ENCODE measurements at regions not wholly inside any gene's neighbourhood (a gene's known extent, or its start where the extent isn't known, plus 50 kb on each side); places are given as distances from the start of the nearest gene placed in this dataset.

DNA sequence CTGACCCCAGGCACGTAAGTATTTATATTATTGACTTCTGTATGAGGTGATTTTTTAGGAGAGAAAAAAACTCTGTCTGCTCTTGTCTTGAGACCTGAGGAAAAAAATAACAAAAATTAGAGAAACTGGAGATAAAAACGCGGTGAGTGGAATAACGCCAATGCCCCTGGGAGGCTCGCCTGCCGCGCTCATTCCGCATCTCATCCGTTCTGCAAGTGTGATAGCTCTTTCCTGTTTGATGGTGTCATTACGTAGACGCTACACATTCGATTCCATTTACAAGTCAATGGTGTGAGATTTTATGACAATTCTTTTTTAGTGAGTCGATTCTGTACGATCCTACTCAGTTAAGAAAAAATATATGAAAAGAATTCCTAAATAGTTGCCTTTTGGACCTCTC, 194.3 kb upstream of the SMIM21 start:
- ATAC-seq = no peak
- H3K27ac Mint-ChIP-seq = no peak overlapping the region
- Histone ChIP-seq H4K20me1 (replicated peaks; ENCODE audit: insufficient read depth) (no peaks in the 10 kb centered on the region), H3K27ac (ENCODE audit: low read depth) (no peak overlapping the region), H3K4me2 (no peak overlapping the region), H3K79me2 (replicated peaks; ENCODE audit: insufficient read depth) (no peaks in the 10 kb centered on the region), H2AFZ (no peak overlapping the region), H3K27me3 (ENCODE audit: insufficient read depth) (no peaks in the 10 kb centered on the region), H3K9me2 (ENCODE audit: insufficient read depth) (no peaks in the 10 kb centered on the region; the same call in 1 of the 2 replicates), H3K4me3 (no peak overlapping the region), H3K4me1 (ENCODE audit: insufficient read depth) (0 out of 2 replicates have a peak, but pooled peaks cover 5% of the 10 kb centered on the region), H3F3A (replicated peaks; ENCODE audit: low read depth) (no peaks in the 10 kb centered on the region), H3K36me3 (ENCODE audit: insufficient read depth) (no peaks in the 10 kb centered on the region)
- H3K4me3 Mint-ChIP-seq = no peak overlapping the region
- peaks cover 7% of the 10 kb centered on the region; the same call in 2 of the 3 replicates for H3K9me3 Mint-ChIP-seq
- H3K27me3 Mint-ChIP-seq (ENCODE audit: insufficient read depth, low read depth, poor library complexity) = no peaks in the 10 kb centered on the region
- no peak for DNase-seq (ENCODE audit: low spot score)
- TF ChIP-seq ZNF114 (CRISPR knock-in tag; IDR thresholded peaks at IDR 0.05) (no peak), ETS1 (IDR thresholded peaks at IDR 0.05) (no peak), NANOG (IDR thresholded peaks at IDR 0.05; ENCODE audit: borderline replicate concordance) (no peak), STAT1 (IDR thresholded peaks at IDR 0.05; ENCODE audit: unreplicated experiment) (no peak), REST (IDR thresholded peaks at IDR 0.05; ENCODE audit: unreplicated experiment) (no peak)
- TF ChIP-seq, protein P1, sequence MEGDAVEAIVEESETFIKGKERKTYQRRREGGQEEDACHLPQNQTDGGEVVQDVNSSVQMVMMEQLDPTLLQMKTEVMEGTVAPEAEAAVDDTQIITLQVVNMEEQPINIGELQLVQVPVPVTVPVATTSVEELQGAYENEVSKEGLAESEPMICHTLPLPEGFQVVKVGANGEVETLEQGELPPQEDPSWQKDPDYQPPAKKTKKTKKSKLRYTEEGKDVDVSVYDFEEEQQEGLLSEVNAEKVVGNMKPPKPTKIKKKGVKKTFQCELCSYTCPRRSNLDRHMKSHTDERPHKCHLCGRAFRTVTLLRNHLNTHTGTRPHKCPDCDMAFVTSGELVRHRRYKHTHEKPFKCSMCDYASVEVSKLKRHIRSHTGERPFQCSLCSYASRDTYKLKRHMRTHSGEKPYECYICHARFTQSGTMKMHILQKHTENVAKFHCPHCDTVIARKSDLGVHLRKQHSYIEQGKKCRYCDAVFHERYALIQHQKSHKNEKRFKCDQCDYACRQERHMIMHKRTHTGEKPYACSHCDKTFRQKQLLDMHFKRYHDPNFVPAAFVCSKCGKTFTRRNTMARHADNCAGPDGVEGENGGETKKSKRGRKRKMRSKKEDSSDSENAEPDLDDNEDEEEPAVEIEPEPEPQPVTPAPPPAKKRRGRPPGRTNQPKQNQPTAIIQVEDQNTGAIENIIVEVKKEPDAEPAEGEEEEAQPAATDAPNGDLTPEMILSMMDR (conservative IDR thresholded peaks at IDR 0.05; ENCODE audit: low read depth in 2 of 2) = no peak
- no peaks in the 10 kb centered on the region for H3K36me3 Mint-ChIP-seq (ENCODE audit: low read depth)
- no peaks in the 10 kb centered on the region for H3K4me1 Mint-ChIP-seq

DNA sequence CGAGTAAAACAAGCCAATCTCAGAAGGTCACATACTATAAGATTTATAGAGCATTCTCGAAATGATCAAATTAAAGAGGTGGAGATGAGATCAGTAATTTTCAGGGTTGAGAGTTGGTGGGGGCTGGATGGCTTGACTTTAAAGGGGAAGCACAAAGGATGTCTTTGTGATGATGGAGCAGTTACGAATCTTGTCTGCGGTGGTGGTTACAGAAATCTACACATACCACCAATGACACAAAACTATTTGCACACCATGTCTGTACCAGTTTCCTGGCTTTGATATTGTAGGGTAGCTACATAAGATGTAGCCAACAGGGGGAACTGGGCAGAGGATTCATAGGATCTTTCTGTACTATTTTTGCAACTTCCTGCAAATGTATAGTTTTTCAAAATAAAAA, 190.6 kb upstream of the SMIM21 start:
- no peaks in the 10 kb centered on the region for H3K9me2 ChIP-seq (ENCODE audit: insufficient read depth)
- H3K9me3 Mint-ChIP-seq = peaks cover 3% of the 10 kb centered on the region; the same call in 1 of the 3 replicates
- no peaks in the 10 kb centered on the region for H3K79me2 ChIP-seq (replicated peaks; ENCODE audit: insufficient read depth)
- H3K4me2 ChIP-seq = no peak overlapping the region
- 0 out of 2 replicates have a peak, but pooled peaks cover 5% of the 10 kb centered on the region for H3K4me1 ChIP-seq (ENCODE audit: insufficient read depth)
- H3K27ac ChIP-seq (ENCODE audit: low read depth) = no peak overlapping the region
- no peak overlapping the region for H3K4me3 ChIP-seq
- no peaks in the 10 kb centered on the region for H3K4me1 Mint-ChIP-seq
- no peaks in the 10 kb centered on the region for H3K27me3 Mint-ChIP-seq (ENCODE audit: insufficient read depth, low read depth, poor library complexity)
- DNase-seq (ENCODE audit: low spot score) (no peak), ATAC-seq (no peak)
- H3K4me3 Mint-ChIP-seq = no peak overlapping the region
- H2AFZ ChIP-seq = no peak overlapping the region
- no peaks in the 10 kb centered on the region for H3K36me3 ChIP-seq (ENCODE audit: insufficient read depth)
- H3K27ac Mint-ChIP-seq = no peak overlapping the region
- H4K20me1 ChIP-seq (replicated peaks; ENCODE audit: insufficient read depth) = no peaks in the 10 kb centered on the region
- no peaks in the 10 kb centered on the region for H3K27me3 ChIP-seq (ENCODE audit: insufficient read depth)
- H3F3A ChIP-seq (replicated peaks; ENCODE audit: low read depth) = no peaks in the 10 kb centered on the region
- H3K36me3 Mint-ChIP-seq (ENCODE audit: low read depth) = no peaks in the 10 kb centered on the region
- TF ChIP-seq ZNF114 (CRISPR knock-in tag; IDR thresholded peaks at IDR 0.05) (no peak), NANOG (IDR thresholded peaks at IDR 0.05; ENCODE audit: borderline replicate concordance) (no peak), ETS1 (IDR thresholded peaks at IDR 0.05) (no peak)
- TF ChIP-seq, protein P2, sequence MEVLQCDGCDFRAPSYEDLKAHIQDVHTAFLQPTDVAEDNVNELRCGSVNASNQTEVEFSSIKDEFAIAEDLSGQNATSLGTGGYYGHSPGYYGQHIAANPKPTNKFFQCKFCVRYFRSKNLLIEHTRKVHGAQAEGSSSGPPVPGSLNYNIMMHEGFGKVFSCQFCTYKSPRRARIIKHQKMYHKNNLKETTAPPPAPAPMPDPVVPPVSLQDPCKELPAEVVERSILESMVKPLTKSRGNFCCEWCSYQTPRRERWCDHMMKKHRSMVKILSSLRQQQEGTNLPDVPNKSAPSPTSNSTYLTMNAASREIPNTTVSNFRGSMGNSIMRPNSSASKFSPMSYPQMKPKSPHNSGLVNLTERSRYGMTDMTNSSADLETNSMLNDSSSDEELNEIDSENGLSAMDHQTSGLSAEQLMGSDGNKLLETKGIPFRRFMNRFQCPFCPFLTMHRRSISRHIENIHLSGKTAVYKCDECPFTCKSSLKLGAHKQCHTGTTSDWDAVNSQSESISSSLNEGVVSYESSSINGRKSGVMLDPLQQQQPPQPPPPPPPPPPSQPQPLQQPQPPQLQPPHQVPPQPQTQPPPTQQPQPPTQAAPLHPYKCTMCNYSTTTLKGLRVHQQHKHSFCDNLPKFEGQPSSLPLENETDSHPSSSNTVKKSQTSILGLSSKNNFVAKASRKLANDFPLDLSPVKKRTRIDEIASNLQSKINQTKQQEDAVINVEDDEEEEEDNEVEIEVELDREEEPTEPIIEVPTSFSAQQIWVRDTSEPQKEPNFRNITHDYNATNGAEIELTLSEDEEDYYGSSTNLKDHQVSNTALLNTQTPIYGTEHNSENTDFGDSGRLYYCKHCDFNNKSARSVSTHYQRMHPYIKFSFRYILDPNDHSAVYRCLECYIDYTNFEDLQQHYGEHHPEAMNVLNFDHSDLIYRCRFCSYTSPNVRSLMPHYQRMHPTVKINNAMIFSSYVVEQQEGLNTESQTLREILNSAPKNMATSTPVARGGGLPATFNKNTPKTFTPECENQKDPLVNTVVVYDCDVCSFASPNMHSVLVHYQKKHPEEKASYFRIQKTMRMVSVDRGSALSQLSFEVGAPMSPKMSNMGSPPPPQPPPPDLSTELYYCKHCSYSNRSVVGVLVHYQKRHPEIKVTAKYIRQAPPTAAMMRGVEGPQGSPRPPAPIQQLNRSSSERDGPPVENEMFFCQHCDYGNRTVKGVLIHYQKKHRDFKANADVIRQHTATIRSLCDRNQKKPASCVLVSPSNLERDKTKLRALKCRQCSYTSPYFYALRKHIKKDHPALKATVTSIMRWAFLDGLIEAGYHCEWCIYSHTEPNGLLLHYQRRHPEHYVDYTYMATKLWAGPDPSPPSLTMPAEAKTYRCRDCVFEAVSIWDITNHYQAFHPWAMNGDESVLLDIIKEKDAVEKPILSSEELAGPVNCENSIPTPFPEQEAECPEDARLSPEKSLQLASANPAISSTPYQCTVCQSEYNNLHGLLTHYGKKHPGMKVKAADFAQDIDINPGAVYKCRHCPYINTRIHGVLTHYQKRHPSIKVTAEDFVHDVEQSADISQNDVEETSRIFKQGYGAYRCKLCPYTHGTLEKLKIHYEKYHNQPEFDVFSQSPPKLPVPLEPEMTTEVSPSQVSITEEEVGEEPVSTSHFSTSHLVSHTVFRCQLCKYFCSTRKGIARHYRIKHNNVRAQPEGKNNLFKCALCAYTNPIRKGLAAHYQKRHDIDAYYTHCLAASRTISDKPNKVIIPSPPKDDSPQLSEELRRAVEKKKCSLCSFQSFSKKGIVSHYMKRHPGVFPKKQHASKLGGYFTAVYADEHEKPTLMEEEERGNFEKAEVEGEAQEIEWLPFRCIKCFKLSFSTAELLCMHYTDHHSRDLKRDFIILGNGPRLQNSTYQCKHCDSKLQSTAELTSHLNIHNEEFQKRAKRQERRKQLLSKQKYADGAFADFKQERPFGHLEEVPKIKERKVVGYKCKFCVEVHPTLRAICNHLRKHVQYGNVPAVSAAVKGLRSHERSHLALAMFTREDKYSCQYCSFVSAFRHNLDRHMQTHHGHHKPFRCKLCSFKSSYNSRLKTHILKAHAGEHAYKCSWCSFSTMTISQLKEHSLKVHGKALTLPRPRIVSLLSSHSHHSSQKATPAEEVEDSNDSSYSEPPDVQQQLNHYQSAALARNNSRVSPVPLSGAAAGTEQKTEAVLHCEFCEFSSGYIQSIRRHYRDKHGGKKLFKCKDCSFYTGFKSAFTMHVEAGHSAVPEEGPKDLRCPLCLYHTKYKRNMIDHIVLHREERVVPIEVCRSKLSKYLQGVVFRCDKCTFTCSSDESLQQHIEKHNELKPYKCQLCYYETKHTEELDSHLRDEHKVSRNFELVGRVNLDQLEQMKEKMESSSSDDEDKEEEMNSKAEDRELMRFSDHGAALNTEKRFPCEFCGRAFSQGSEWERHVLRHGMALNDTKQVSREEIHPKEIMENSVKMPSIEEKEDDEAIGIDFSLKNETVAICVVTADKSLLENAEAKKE (CRISPR knock-in tag; IDR thresholded peaks at IDR 0.05) = no peak

Data from GM23338 (cell line).